Activated CD4-positive, alpha-beta memory T cell treated with anti-CD3 and anti-CD28 coated beads, Interleukin-2, amount 10 ng/mL, durations not matched to agents 7 days and 5 days (primary cell): ENCODE measurements at regions not wholly inside any gene's neighbourhood (a gene's known extent, or its start where the extent isn't known, plus 50 kb on each side); places are given as distances from the start of the nearest gene placed in this dataset.

Experiments used
- CTCF ChIA-PET: fragments of 350-600 bp; sonication (Branson Sonifier 250); formaldehyde crosslinking; loops from one replicate; lab custom pipeline; 2021; ENCODE audit warnings: antibody characterized with exemption, inconsistent platforms; lab: Charles Lee
- POLR2A ChIA-PET: fragments of 350-600 bp; sonication (Branson Sonifier 250); formaldehyde crosslinking; loops from one replicate; lab custom pipeline; 2021; ENCODE audit warnings: antibody characterized with exemption; lab: Charles Lee
- DNase-seq: peaks from one replicate; pipeline ENCODE4 v3.0.0-alpha.2; 2020
- H3K27ac Mint-ChIP-seq: one replicate; pipeline ENCODE4 v1.8.0; 2021; ENCODE audit warnings: mild to moderate bottlenecking, mixed read lengths
- H3K27me3 Mint-ChIP-seq: one replicate; pipeline ENCODE4 v1.8.0; 2021; ENCODE audit warnings: mixed read lengths
- H3K36me3 Mint-ChIP-seq: one replicate; pipeline ENCODE4 v1.8.0; 2021; ENCODE audit warnings: low read depth, mixed read lengths
- H3K4me1 Mint-ChIP-seq: one replicate; pipeline ENCODE4 v1.8.0; 2021; ENCODE audit warnings: mixed read lengths
- H3K4me3 Mint-ChIP-seq: one replicate; pipeline ENCODE4 v1.8.0; 2021; ENCODE audit warnings: mild to moderate bottlenecking, mixed read lengths
- H3K9me3 Mint-ChIP-seq: one replicate; pipeline ENCODE4 v1.8.0; 2021; ENCODE audit warnings: mixed read lengths

- H3K27ac Mint-ChIP-seq = no peak overlapping the region
- peaks cover 18% of the 10 kb centered on the region for H3K9me3 Mint-ChIP-seq
- H3K36me3 Mint-ChIP-seq = no peaks in the 10 kb centered on the region
- ChIA-PET POLR2A (no interaction called here), CTCF (no interaction called here)
- no peak overlapping the region for H3K4me3 Mint-ChIP-seq
- peaks cover 4% of the 10 kb centered on the region for H3K27me3 Mint-ChIP-seq
- H3K4me1 Mint-ChIP-seq = no peaks in the 10 kb centered on the region
- no peak for DNase-seq
Measured at GRCh38 chr16:86651823-86652222, 73.5 kb downstream of the FOXL1 start.

GRCh38 chr16:86653285-86654006 is 75.1 kb downstream of the FOXL1 start:
- Mint-ChIP-seq H3K36me3 (no peaks in the 10 kb centered on the region), H3K27me3 (peaks cover 4% of the 10 kb centered on the region), H3K27ac (no peak overlapping the region), H3K9me3 (peaks cover 13% of the 10 kb centered on the region), H3K4me3 (no peak overlapping the region), H3K4me1 (no peaks in the 10 kb centered on the region)
- CTCF ChIA-PET = no interaction called here
- POLR2A ChIA-PET = no interaction called here
- DNase-seq = no peak

- POLR2A ChIA-PET = no interaction called here
- Mint-ChIP-seq H3K9me3 (peaks cover 22% of the 10 kb centered on the region), H3K27me3 (peaks cover 27% of the 10 kb centered on the region), H3K27ac (no peak overlapping the region), H3K4me3 (no peak overlapping the region), H3K4me1 (no peaks in the 10 kb centered on the region), H3K36me3 (no peaks in the 10 kb centered on the region)
- no peak for DNase-seq
- CTCF ChIA-PET = no interaction called here
Measured at GRCh38 chr16:86657972-86658371, 79.6 kb downstream of the FOXL1 start.

- H3K4me1 Mint-ChIP-seq = peaks cover 23% of the 10 kb centered on the region
- H3K9me3 Mint-ChIP-seq = peaks cover 21% of the 10 kb centered on the region
- no peak overlapping the region for H3K4me3 Mint-ChIP-seq
- POLR2A ChIA-PET = no interaction called here
- H3K27me3 Mint-ChIP-seq = peaks cover 35% of the 10 kb centered on the region
- no peak overlapping the region for H3K27ac Mint-ChIP-seq
- DNase-seq = no peak
- CTCF ChIA-PET = no interaction called here
- H3K36me3 Mint-ChIP-seq = no peaks in the 10 kb centered on the region
Measured at GRCh38 chr16:86660623-86661022, 82.3 kb downstream of the FOXL1 start.

- CTCF ChIA-PET = no interaction called here
- Mint-ChIP-seq H3K4me1 (peaks cover 27% of the 10 kb centered on the region), H3K36me3 (no peaks in the 10 kb centered on the region), H3K4me3 (no peak overlapping the region), H3K27me3 (peaks cover 35% of the 10 kb centered on the region), H3K27ac (no peak overlapping the region), H3K9me3 (peaks cover 25% of the 10 kb centered on the region)
- POLR2A ChIA-PET = no interaction called here
- DNase-seq = no peak
Measured at GRCh38 chr16:86661706-86662105, 83.4 kb downstream of the FOXL1 start.

- Mint-ChIP-seq H3K27me3 (peaks cover 35% of the 10 kb centered on the region), H3K27ac (no peak overlapping the region), H3K36me3 (no peaks in the 10 kb centered on the region), H3K9me3 (peaks cover 25% of the 10 kb centered on the region), H3K4me1 (peaks cover 27% of the 10 kb centered on the region), H3K4me3 (no peak overlapping the region)
- DNase-seq = no peak
- CTCF ChIA-PET = no interaction called here
- POLR2A ChIA-PET = no interaction called here
Measured at GRCh38 chr16:86662195-86662594, 83.8 kb downstream of the FOXL1 start.

GRCh38 chr16:86662740-86663139 is 84.4 kb downstream of the FOXL1 start:
- no peak overlapping the region for H3K27ac Mint-ChIP-seq
- CTCF ChIA-PET = no interaction called here

GRCh38 chr16:86663685-86664521 is 85.6 kb downstream of the FOXL1 start:
- no peak for DNase-seq
- H3K9me3 Mint-ChIP-seq = peaks cover 24% of the 10 kb centered on the region

More at GRCh38 chr16:86662740-86663139, 84.4 kb downstream of the FOXL1 start:
- Mint-ChIP-seq H3K36me3 (no peaks in the 10 kb centered on the region), H3K4me1 (peaks cover 27% of the 10 kb centered on the region), H3K4me3 (no peak overlapping the region), H3K27me3 (peaks cover 35% of the 10 kb centered on the region), H3K9me3 (peaks cover 25% of the 10 kb centered on the region)
- DNase-seq = no peak
- POLR2A ChIA-PET = no interaction called here

GRCh38 chr16:86664522-86665318 is 86.4 kb downstream of the FOXL1 start:
- DNase-seq = peak; percentile 78
- Mint-ChIP-seq H3K4me3 (peak overlapping the region; percentile 43), H3K36me3 (no peaks in the 10 kb centered on the region), H3K9me3 (peaks cover 18% of the 10 kb centered on the region), H3K27ac (peak overlapping the region; percentile 92), H3K27me3 (peaks cover 34% of the 10 kb centered on the region), H3K4me1 (peaks cover 33% of the 10 kb centered on the region)
- ChIA-PET CTCF (no interaction called here), POLR2A (interaction anchor here (1.4 kb wide), 2 partner anchors 60 to 88 kb away, joined by 4 to 16 read pairs; no protein-coding TSS in a partner anchor)

More at GRCh38 chr16:86663685-86664521, 85.6 kb downstream of the FOXL1 start:
- CTCF ChIA-PET = no interaction called here
- Mint-ChIP-seq H3K4me3 (peak overlapping the region; percentile 43), H3K27ac (peak overlapping the region; percentile 92), H3K27me3 (peaks cover 40% of the 10 kb centered on the region), H3K4me1 (peaks cover 29% of the 10 kb centered on the region), H3K36me3 (no peaks in the 10 kb centered on the region)
- POLR2A ChIA-PET = interaction anchor here (1.4 kb wide), 2 partner anchors 59 to 87 kb away, joined by 4 to 16 read pairs; no protein-coding TSS in a partner anchor

- Mint-ChIP-seq H3K9me3 (peaks cover 13% of the 10 kb centered on the region), H3K36me3 (no peaks in the 10 kb centered on the region), H3K27ac (peak overlapping the region; percentile 92), H3K4me1 (peaks cover 33% of the 10 kb centered on the region), H3K27me3 (peaks cover 34% of the 10 kb centered on the region), H3K4me3 (no peak overlapping the region)
- ChIA-PET CTCF (no interaction called here), POLR2A (interaction anchor here (1.4 kb wide), 2 partner anchors 61 to 89 kb away, joined by 4 to 16 read pairs; no protein-coding TSS in a partner anchor)
- no peak for DNase-seq
Measured at GRCh38 chr16:86665319-86665675, 86.9 kb downstream of the FOXL1 start.

GRCh38 chr16:86665929-86666328 is 87.6 kb downstream of the FOXL1 start:
- peaks cover 13% of the 10 kb centered on the region for H3K9me3 Mint-ChIP-seq
- CTCF ChIA-PET = no interaction called here
- DNase-seq = no peak
- H3K27me3 Mint-ChIP-seq = peaks cover 32% of the 10 kb centered on the region
- H3K4me3 Mint-ChIP-seq = no peak overlapping the region
- POLR2A ChIA-PET = no interaction called here
- H3K27ac Mint-ChIP-seq = no peak overlapping the region
- H3K4me1 Mint-ChIP-seq = peaks cover 33% of the 10 kb centered on the region
- H3K36me3 Mint-ChIP-seq = no peaks in the 10 kb centered on the region

GRCh38 chr16:86667035-86667434 is 88.7 kb downstream of the FOXL1 start:
- peaks cover 24% of the 10 kb centered on the region for H3K27me3 Mint-ChIP-seq
- H3K9me3 Mint-ChIP-seq = peaks cover 13% of the 10 kb centered on the region
- no peaks in the 10 kb centered on the region for H3K36me3 Mint-ChIP-seq
- POLR2A ChIA-PET = no interaction called here
- H3K4me1 Mint-ChIP-seq = peaks cover 33% of the 10 kb centered on the region
- H3K27ac Mint-ChIP-seq = no peak overlapping the region
- DNase-seq = no peak
- CTCF ChIA-PET = no interaction called here
- no peak overlapping the region for H3K4me3 Mint-ChIP-seq
